22Rv1 (cell line): ENCODE measurements at regions not wholly inside any gene's neighbourhood (a gene's known extent, or its start where the extent isn't known, plus 50 kb on each side); places are given as distances from the start of the nearest gene placed in this dataset.

ENCODE experiments used
- H3K27ac ChIP-seq: fragments of 450-650 bp; 2 replicates; pipeline ENCODE4 v1.5.1; 2017
- ZFX ChIP-seq: fragments of 450-650 bp; IDR thresholded peaks from 2 replicates; pipeline ENCODE4 v1.6.1; 2017; ENCODE audit warnings: antibody characterized with exemption, borderline replicate concordance
- TF ChIP-seq, protein P1 (sequence below): fragments of 450-650 bp; IDR thresholded peaks from 2 replicates; pipeline ENCODE4 v1.5.1; 2017; ENCODE audit warnings: mild to moderate bottlenecking

DNA sequence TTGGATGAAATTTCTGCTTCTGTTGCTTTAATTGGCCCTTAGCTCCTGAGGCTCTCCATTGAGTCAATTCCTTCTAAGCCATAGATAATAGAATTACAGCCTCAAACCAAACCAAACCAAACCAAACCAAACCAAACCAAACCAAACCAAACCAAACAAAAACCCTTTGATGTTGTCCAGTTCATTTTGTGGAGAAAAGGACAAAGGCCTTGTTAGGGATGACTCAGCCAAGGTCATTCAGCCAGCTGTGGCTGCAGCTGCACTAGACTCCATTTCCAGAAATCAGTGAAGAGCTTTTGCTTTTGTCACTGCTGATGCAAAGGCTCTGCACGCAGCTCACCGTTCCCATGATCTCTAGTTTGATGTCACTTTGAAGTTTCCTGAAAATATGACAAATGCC lies 82.2 kb upstream of the RMST start:
- no peak overlapping the region for H3K27ac ChIP-seq
- TF ChIP-seq, protein P1, sequence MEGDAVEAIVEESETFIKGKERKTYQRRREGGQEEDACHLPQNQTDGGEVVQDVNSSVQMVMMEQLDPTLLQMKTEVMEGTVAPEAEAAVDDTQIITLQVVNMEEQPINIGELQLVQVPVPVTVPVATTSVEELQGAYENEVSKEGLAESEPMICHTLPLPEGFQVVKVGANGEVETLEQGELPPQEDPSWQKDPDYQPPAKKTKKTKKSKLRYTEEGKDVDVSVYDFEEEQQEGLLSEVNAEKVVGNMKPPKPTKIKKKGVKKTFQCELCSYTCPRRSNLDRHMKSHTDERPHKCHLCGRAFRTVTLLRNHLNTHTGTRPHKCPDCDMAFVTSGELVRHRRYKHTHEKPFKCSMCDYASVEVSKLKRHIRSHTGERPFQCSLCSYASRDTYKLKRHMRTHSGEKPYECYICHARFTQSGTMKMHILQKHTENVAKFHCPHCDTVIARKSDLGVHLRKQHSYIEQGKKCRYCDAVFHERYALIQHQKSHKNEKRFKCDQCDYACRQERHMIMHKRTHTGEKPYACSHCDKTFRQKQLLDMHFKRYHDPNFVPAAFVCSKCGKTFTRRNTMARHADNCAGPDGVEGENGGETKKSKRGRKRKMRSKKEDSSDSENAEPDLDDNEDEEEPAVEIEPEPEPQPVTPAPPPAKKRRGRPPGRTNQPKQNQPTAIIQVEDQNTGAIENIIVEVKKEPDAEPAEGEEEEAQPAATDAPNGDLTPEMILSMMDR, result no peak

DNA sequence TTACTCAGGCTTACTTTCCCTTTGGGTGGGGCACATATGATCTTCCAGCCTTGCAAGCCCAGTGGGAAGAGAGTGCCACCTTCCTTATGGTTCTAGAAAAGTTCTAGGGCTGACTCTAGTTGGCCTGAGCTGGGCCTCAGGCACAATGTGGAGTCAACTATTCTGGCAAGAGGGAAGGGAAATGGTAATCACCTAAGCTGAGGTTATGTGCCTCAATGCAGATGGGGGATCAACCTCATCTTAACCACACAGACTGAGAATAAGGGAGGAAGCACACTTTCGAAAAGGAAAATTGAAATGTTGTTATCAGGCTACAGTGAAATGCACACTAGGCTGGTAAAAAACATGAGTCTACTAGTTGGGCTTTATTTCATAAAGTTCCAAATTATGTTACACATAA lies 77.5 kb upstream of the RMST start:
- TF ChIP-seq ZFX, result no peak
- TF ChIP-seq, protein P1, result no peak
- no peak overlapping the region for H3K27ac ChIP-seq

DNA sequence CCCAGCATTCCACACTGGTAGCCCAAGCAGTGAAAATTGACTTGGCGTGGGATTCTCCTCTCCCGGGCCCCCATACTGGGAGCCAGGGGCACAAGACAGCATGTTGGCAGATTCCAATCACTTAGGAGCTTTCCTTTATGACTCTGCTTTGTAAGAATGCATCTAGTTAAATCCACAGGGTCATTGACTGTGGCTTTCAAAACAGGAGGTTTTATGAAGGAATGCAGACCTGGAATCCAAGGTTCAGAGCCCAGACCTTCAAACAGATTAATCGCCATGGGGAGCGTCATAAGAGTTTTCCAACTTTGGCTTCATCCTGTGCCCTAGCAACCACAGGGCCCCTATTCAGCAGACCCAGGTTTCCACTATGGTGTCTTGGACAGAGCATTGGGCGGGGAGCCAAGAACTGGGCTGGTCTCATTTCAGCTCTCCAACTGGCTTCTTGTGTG lies 76.4 kb upstream of the RMST start:
- TF ChIP-seq, protein P1, result no peak
- TF ChIP-seq ZFX, result no peak

DNA sequence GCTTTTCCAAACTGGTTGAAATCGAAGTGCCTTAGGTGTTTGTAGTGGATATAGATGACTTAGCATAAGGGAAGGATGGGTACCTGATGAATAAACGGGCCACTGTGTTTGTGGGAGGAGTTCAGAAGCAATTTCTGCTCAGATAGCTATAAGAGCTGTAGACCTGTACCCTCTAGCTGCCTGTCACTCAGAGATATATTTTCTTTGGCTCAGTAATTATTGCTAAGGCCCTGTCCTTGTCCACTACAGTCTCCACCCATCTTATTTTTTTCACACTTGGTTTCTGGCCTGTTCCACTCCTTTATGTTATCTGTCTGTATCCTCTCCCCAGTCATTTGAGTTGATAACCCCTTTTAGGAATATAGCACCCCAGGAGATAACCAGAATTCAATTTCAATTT lies 74.8 kb upstream of the RMST start:
- TF ChIP-seq ZFX, result no peak
- TF ChIP-seq, protein P1, result no peak

More for the DNA sequence above, 76.4 kb upstream of the RMST start:
- H3K27ac ChIP-seq, result no peak overlapping the region

DNA sequence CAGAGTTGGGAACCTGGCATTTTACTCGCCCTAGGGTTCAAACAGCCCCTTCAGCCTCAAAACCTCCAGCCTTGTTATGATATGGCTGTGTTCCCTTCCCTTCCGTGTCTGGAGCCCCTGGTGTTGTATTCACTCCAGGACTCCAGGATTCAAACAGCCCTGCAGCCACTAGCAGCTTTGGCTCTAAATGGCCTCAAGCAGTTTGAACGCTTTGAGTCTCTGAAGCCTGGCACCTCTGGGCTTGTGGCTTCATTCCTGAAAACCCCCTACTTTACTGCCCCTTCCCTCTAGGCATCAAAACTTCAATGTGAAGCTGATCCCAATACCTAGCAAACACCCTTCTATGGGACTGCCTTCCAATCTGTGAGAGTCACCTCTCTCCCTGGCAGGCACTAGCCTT lies 67.9 kb upstream of the RMST start:
- TF ChIP-seq, protein P1, result no peak
- no peak for TF ChIP-seq ZFX

More for the DNA sequence above, 74.8 kb upstream of the RMST start:
- H3K27ac ChIP-seq, result no peak overlapping the region

DNA sequence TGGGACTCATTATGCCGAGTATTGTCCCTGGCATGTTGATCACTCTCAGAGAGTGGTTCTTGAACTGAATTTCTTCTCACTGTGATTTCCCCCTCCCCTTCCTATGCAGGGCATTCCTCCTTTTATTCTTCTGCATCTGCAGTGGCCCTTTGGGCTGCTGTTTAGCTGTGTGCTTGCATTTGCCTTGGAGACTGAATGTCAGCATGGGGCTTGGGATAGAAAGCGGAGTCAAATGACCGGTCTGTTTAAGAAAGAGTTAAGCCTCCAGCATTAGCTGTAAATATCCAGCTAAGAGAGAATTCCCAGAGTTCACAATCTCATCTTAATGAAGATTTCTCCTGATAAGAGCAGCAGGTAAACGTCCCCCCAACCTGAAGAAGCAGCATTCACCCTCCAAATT lies 65.6 kb upstream of the RMST start:
- no peak for TF ChIP-seq ZFX
- TF ChIP-seq, protein P1, result no peak
- H3K27ac ChIP-seq, result no peak overlapping the region

More for the DNA sequence above, 67.9 kb upstream of the RMST start:
- H3K27ac ChIP-seq, result no peak overlapping the region

DNA sequence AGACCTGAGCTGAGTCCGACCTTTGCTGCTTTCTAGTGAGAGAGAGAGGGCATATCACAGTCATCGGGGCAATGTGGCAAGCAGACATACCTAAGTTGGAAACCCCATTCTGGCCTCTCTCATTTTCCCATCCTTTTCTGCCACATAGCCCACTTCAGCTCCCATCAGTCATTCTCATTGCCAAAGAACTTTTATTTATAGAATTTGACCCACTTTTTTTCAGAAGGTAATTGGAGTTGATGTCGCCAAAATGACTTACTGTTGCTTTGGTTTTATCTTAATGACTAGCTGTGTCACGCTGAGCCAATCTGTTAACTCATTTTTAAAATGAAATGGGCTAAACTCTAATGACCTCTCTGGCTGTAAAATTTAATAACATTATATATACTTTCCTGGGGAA lies 63.9 kb upstream of the RMST start:
- no peak overlapping the region for H3K27ac ChIP-seq
- TF ChIP-seq, protein P1, result no peak
- no peak for TF ChIP-seq ZFX
